K562 (cell line): ENCODE measurements at regions not wholly inside any gene's neighbourhood (a gene's known extent, or its start where the extent isn't known, plus 50 kb on each side); places are given as distances from the start of the nearest gene placed in this dataset.
A peak's percentile ranks its signal among the peaks of the same experiment; 100 is the strongest.

Experiments used
- ATAC-seq: fragments of 200-7000 bp; cut with Tn5 transposase; 3 replicates; pipeline ENCODE4 v1.9.1; 2020; ENCODE audit warnings: moderate library complexity
- BruUV-seq: library from RNA; stranded (reverse); fragments of 400-500 nt; replicated peaks from 2 replicates; lab custom pipeline; 2021; lab: Mats Ljungman, UMichigan
- CTCF ChIA-PET: fragments of 300-600 bp; formaldehyde crosslinking; extraction: SDS; loops from one replicate; lab custom pipeline; 2021; ENCODE audit warnings: low intra/inter-chr PET ratio; lab: Yijun Ruan, JAX
- POLR2A ChIA-PET: fragments of 300-600, 350-650 bp; sonication (Branson Sonifier 250); formaldehyde crosslinking; extraction: SDS; loops from one replicate; lab custom pipeline; 2021; ENCODE audit warnings: antibody characterized with exemption, inconsistent platforms; lab: Yijun Ruan, JAX
- DNase-seq, 4 experiments: peaks; one replicate each; pipeline versions ENCODE4 v3.0.0 to v3.0.0-alpha.2; 2011 to 2018; ENCODE audit warnings: low spot score in 3 of 4, mixed read lengths in 3 of 4; ENCODE audit errors: extremely low read depth in 1 of 4
- FAIRE-seq: peaks from 2 replicates; lab custom pipeline; 2011; peaks lifted over from hg19 to GRCh38; lab: Jason Lieb, UNC
- H2AFZ ChIP-seq: 2 replicates; pipeline ENCODE4 v1.6.0; 2011; ENCODE audit warnings: low read depth, low read length, control low read depth, inconsistent platforms
- H3K27ac ChIP-seq: fragments of 200-600 bp; 3 replicates; pipeline ENCODE4 v1.8.0; 2011; ENCODE audit warnings: low read depth, mild to moderate bottlenecking, control low read depth, inconsistent platforms, low read length, moderate library complexity, mixed read lengths; ENCODE audit errors: extremely low read depth
- H3K27me3 ChIP-seq, 2 experiments: fragments of 300-600 bp in 1 of 2; 2 replicates in 1 of 2; 3 replicates in 1 of 2; pipeline versions ENCODE4 v1.6.0 to v1.8.0; 2011; ENCODE audit warnings: inconsistent platforms in 2 of 2, low read length in 2 of 2, mild to moderate bottlenecking in 1 of 2, mixed read lengths in 1 of 2, moderate library complexity in 1 of 2; ENCODE audit not compliant: control insufficient read depth in 2 of 2, insufficient read depth in 2 of 2
- H3K36me3 ChIP-seq: fragments of 300-600 bp; 3 replicates; pipeline ENCODE4 v1.8.0; 2011; ENCODE audit warnings: mild to moderate bottlenecking, low read length, inconsistent platforms; ENCODE audit not compliant: control insufficient read depth, insufficient read depth
- H3K4me1 ChIP-seq, 2 experiments: fragments of 200-600 bp in 1 of 2; replicated peaks in 1 of 2; 2 replicates in 1 of 2; 3 replicates in 1 of 2; pipeline versions ENCODE4 v1.5.1 to v1.8.0; 2011; ENCODE audit warnings: inconsistent platforms in 2 of 2, low read length in 2 of 2, mild to moderate bottlenecking in 1 of 2, mixed read lengths in 1 of 2, moderate library complexity in 1 of 2; ENCODE audit not compliant: control insufficient read depth in 2 of 2, insufficient read depth in 2 of 2
- H3K4me2 ChIP-seq: 2 replicates; pipeline ENCODE4 v1.6.1; 2011; ENCODE audit warnings: low read length, control low read depth, inconsistent platforms, mixed read lengths; ENCODE audit not compliant: insufficient read depth
- H3K4me3 ChIP-seq: fragments of 200-600 bp; sonication (generic), shearing (Covaris generic); 2 replicates; pipeline ENCODE4 v1.5.1; 2016; ENCODE audit warnings: control low read depth, inconsistent platforms
- H3K79me2 ChIP-seq: fragments of 200-600 bp; 3 replicates; pipeline ENCODE4 v1.8.0; 2011; ENCODE audit warnings: low read length, inconsistent platforms; ENCODE audit not compliant: control insufficient read depth, insufficient read depth
- H3K9ac ChIP-seq, 2 experiments: 2 replicates each; pipeline versions ENCODE4 v1.6.0 to v1.6.1; 2011; ENCODE audit warnings: low read depth in 2 of 2, low read length in 2 of 2, control low read depth in 1 of 2, inconsistent platforms in 1 of 2, mild to moderate bottlenecking in 1 of 2, mixed read lengths in 1 of 2; ENCODE audit not compliant: insufficient read depth in 1 of 2
- H3K9me1 ChIP-seq: one replicate; pipeline ENCODE4 v1.6.0; 2011; ENCODE audit warnings: inconsistent platforms, mild to moderate bottlenecking, low read length, moderate library complexity; ENCODE audit not compliant: control insufficient read depth, insufficient read depth
- H3K9me3 ChIP-seq: replicated peaks from 2 replicates; pipeline ENCODE4 v1.5.1; 2011; ENCODE audit warnings: low read depth, low read length, inconsistent platforms; ENCODE audit not compliant: control insufficient read depth, insufficient read depth
- H4K20me1 ChIP-seq: replicated peaks from 2 replicates; pipeline ENCODE4 v1.6.1; 2011; ENCODE audit warnings: low read length, inconsistent platforms, mixed read lengths; ENCODE audit not compliant: control insufficient read depth, insufficient read depth
- CTCF ChIP-seq, 3 experiments: IDR thresholded peaks in 2 of 3; conservative IDR thresholded peaks in 1 of 3; 2 replicates each; pipeline ENCODE4 v1.5.1; 2011 to 2012; ENCODE audit warnings: low read length in 3 of 3, mild to moderate bottlenecking in 3 of 3, control low read depth in 2 of 3, improper control_type of control experiment in 1 of 3, inconsistent platforms in 1 of 3, low read depth in 1 of 3, mixed read lengths in 1 of 3, moderate library complexity in 1 of 3; ENCODE audit not compliant: insufficient read depth in 2 of 3
- POLR2H ChIP-seq: IDR thresholded peaks from 2 replicates; pipeline ENCODE4 v1.6.1; 2016; ENCODE audit warnings: missing genetic modification characterization, low read depth, mild to moderate bottlenecking, control low read depth, missing compliant biosample characterization, moderate library complexity
- RAD21 ChIP-seq, 2 experiments: fragments of 250-450 bp in 1 of 2; fragments of 450-650 bp in 1 of 2; sonication (Bioruptor Pico) in 1 of 2; formaldehyde crosslinking in 1 of 2; IDR thresholded peaks in 1 of 2; conservative IDR thresholded peaks in 1 of 2; 2 replicates each; pipeline versions ENCODE4 v1.4.0 to v1.8.0; 2020 to 2022; ENCODE audit warnings: mild to moderate bottlenecking in 2 of 2, moderate library complexity in 1 of 2
- ZC3H11A ChIP-seq: IDR thresholded peaks from 2 replicates; pipeline ENCODE4 v1.6.1; 2012; ENCODE audit warnings: low read depth, low read length, improper control_type of control experiment
- WGBS: fragments of 100-300 bp; shearing (Covaris generic); methylation state at CpG from one replicate; pipeline ENCODE4 v1.1.6; 2016; ENCODE audit warnings: low coverage, mixed read lengths; ENCODE audit not compliant: insufficient coverage; ENCODE audit errors: missing lambda C conversion rate; 5-methylcytosine and 5-hydroxymethylcytosine counted together
- in situ Hi-C: fragments of 300-500 bp; cut with MboI; formaldehyde crosslinking; loops from 4 replicates; pipeline ENCODE4 v1.15.0; 2018; ENCODE audit warnings: inconsistent platforms, mixed read lengths
- intact Hi-C: fragments of 100-400 bp; cut with micrococcal nuclease; formaldehyde crosslinking; loops from 2 replicates; pipeline ENCODE4 v1.14.2; 2022
- TF ChIP-seq, protein P1 (sequence below): fragments of 150-350 bp; conservative IDR thresholded peaks from 2 replicates; pipeline ENCODE4 v1.6.1; 2014; ENCODE audit warnings: low read length

- Histone ChIP-seq H2AFZ (no peak overlapping the region), H3K27me3 (peaks cover 41 to 53% of the 10 kb centered on the region in 2 experiments), H3K27ac (no peak overlapping the region), H3K4me1 (peaks cover 0 to 33% of the 10 kb centered on the region in 2 experiments; a peak in 2 of 5 replicates), H3K9me3 (no peaks in the 10 kb centered on the region), H3K9ac (peak overlapping the region in 1 of 2 experiments; percentile 26; a peak in 1 of 4 replicates), H3K4me3 (no peak overlapping the region), H3K9me1 (no peaks in the 10 kb centered on the region), H3K36me3 (no peaks in the 10 kb centered on the region), H3K79me2 (no peaks in the 10 kb centered on the region), H3K4me2 (no peak overlapping the region), H4K20me1 (no peaks in the 10 kb centered on the region)
- TF ChIP-seq ZC3H11A: no peak
- no peak for TF ChIP-seq POLR2H (tag)
- no peak for TF ChIP-seq RAD21 (CRISPR knock-in tag; conservative IDR thresholded peaks at IDR 0.05 in 1 of 2, IDR thresholded peaks at IDR 0.05 in 1 of 2)
- peak in 2 of 3 experiments; percentile 18 to 34; a peak in 2 of 6 replicates for TF ChIP-seq CTCF (IDR thresholded peaks at IDR 0.05 in 2 of 3, conservative IDR thresholded peaks at IDR 0.05 in 1 of 3; ENCODE audit: insufficient read depth in 2 of 3, low read depth in 1 of 3, low read length in 3 of 3)
- TF ChIP-seq, protein P1, sequence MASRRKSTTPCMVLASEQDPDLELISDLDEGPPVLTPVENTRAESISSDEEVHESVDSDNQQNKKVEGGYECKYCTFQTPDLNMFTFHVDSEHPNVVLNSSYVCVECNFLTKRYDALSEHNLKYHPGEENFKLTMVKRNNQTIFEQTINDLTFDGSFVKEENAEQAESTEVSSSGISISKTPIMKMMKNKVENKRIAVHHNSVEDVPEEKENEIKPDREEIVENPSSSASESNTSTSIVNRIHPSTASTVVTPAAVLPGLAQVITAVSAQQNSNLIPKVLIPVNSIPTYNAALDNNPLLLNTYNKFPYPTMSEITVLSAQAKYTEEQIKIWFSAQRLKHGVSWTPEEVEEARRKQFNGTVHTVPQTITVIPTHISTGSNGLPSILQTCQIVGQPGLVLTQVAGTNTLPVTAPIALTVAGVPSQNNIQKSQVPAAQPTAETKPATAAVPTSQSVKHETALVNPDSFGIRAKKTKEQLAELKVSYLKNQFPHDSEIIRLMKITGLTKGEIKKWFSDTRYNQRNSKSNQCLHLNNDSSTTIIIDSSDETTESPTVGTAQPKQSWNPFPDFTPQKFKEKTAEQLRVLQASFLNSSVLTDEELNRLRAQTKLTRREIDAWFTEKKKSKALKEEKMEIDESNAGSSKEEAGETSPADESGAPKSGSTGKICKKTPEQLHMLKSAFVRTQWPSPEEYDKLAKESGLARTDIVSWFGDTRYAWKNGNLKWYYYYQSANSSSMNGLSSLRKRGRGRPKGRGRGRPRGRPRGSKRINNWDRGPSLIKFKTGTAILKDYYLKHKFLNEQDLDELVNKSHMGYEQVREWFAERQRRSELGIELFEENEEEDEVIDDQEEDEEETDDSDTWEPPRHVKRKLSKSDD: no peak
- WGBS: 19% methylated on average over 68 of the region's 71 CpGs
- in situ Hi-C loops: no loop called here
- peak; percentile 54 for ATAC-seq
- POLR2A ChIA-PET: no interaction called here
- intact Hi-C loops: no loop called here
- BruUV-seq: no TSS peak
- no peak for FAIRE-seq
- DNase-seq: no peak
- CTCF ChIA-PET: interaction anchor here (0.6 kb wide), 1 partner anchor 1207 kb away, joined by 3 read pairs; no protein-coding TSS in a partner anchor
Measured at GRCh38 chr3:43996379-43997301, 245.0 kb upstream of the TOPAZ1 start.
